GM20000 (cell line): ENCODE measurements at regions not wholly inside any gene's neighbourhood (a gene's known extent, or its start where the extent isn't known, plus 50 kb on each side); places are given as distances from the start of the nearest gene placed in this dataset.

Experiments
- DNase-seq: peaks from one replicate; pipeline ENCODE4 v3.0.0; 2012; ENCODE audit warnings: low spot score
- CTCF ChIP-seq: IDR thresholded peaks from 2 replicates; pipeline ENCODE4 v1.5.1; 2012; ENCODE audit warnings: mild to moderate bottlenecking, control low read depth; ENCODE audit errors: extremely low read depth, missing control alignments

GRCh38 chr10:78985973-78986818 lies 82.6 kb upstream of the ZMIZ1 start:
- no peak for DNase-seq
- TF ChIP-seq CTCF, result no peak

- TF ChIP-seq CTCF, result no peak
- no peak for DNase-seq
These were observed 77.6 kb upstream of the ZMIZ1 start for GRCh38 chr10:78991187-78991586.

GRCh38 chr10:78992333-78992732 lies 76.4 kb upstream of the ZMIZ1 start:
- no peak for DNase-seq
- TF ChIP-seq CTCF, result no peak

- no peak for TF ChIP-seq CTCF
- no peak for DNase-seq
These were observed 75.4 kb upstream of the ZMIZ1 start for GRCh38 chr10:78993261-78993945.

GRCh38 chr10:78995987-78996791 lies 72.6 kb upstream of the ZMIZ1 start:
- DNase-seq, result no peak

GRCh38 chr10:78996792-78997129 lies 72.0 kb upstream of the ZMIZ1 start:
- TF ChIP-seq CTCF, result no peak
- no peak for DNase-seq

More at GRCh38 chr10:78995987-78996791, 72.6 kb upstream of the ZMIZ1 start:
- no peak for TF ChIP-seq CTCF
